Stimulated activated CD8-positive, alpha-beta memory T cell treated with anti-CD3 and anti-CD28 coated beads, Interleukin-4, amount 100 ng/mL, for 1 hour (primary cell): ENCODE measurements at regions not wholly inside any gene's neighbourhood (a gene's known extent, or its start where the extent isn't known, plus 50 kb on each side); places are given as distances from the start of the nearest gene placed in this dataset.
"Not testable (repeated sequence)": the region's sequence is repeated elsewhere in the genome, so short reads cannot be mapped to it uniquely, and the experiment has no call there.

ENCODE experiments used
- DNase-seq, 2 donors: peaks; one replicate each; pipeline ENCODE4 v3.0.0-alpha.2; 2020; ENCODE audit warnings: low read depth in 2 of 2, low spot score in 1 of 2

- DNase-seq: no peak
Measured at GRCh38 chr9:81032030-81032572, 657.2 kb downstream of the TLE1 start.

GRCh38 chr9:81031422-81032029, 657.8 kb downstream of the TLE1 start:
- DNase-seq: no peak

- DNase-seq: no peak
Measured at GRCh38 chr9:81030027-81030426, 659.3 kb downstream of the TLE1 start.

GRCh38 chr9:81028504-81028903, 660.8 kb downstream of the TLE1 start:
- no peak for DNase-seq

GRCh38 chr9:81022177-81022576, 667.2 kb downstream of the TLE1 start:
- no peak for DNase-seq

GRCh38 chr9:81014945-81015344, 674.4 kb downstream of the TLE1 start:
- not testable (repeated sequence) for DNase-seq

GRCh38 chr9:81013191-81013590, 676.2 kb downstream of the TLE1 start:
- not testable (repeated sequence) for DNase-seq

GRCh38 chr9:81002906-81003305, 686.4 kb downstream of the TLE1 start:
- no peak for DNase-seq

- no peak for DNase-seq
Measured at GRCh38 chr9:81002242-81002641, 687.1 kb downstream of the TLE1 start.

GRCh38 chr9:80995759-80996158, 693.6 kb downstream of the TLE1 start:
- no peak for DNase-seq

GRCh38 chr9:80994892-80995291, 694.5 kb downstream of the TLE1 start:
- DNase-seq: no peak

GRCh38 chr9:80985595-80985994, 703.8 kb downstream of the TLE1 start:
- not testable (repeated sequence) for DNase-seq

GRCh38 chr9:80976403-80976802, 712.9 kb downstream of the TLE1 start:
- no peak for DNase-seq

GRCh38 chr9:80970377-80970776, 719.0 kb downstream of the TLE1 start:
- not testable (repeated sequence) for DNase-seq

- no peak for DNase-seq
Measured at GRCh38 chr9:80968611-80969010, 720.7 kb downstream of the TLE1 start.

GRCh38 chr9:80964914-80965313, 724.4 kb downstream of the TLE1 start:
- DNase-seq: no peak

- DNase-seq: no peak
Measured at GRCh38 chr9:80964374-80964773, 725.0 kb downstream of the TLE1 start.

- DNase-seq: no peak
Measured at GRCh38 chr9:80957801-80958200, 731.5 kb downstream of the TLE1 start.

GRCh38 chr9:80954521-80954920, 734.8 kb downstream of the TLE1 start:
- DNase-seq: no peak

GRCh38 chr9:80952363-80952922, 736.9 kb downstream of the TLE1 start:
- DNase-seq: no peak

GRCh38 chr9:80951675-80952074, 737.7 kb downstream of the TLE1 start:
- DNase-seq: no peak

- no peak for DNase-seq
Measured at GRCh38 chr9:80948876-80949275, 740.5 kb downstream of the TLE1 start.

- DNase-seq: no peak
Measured at GRCh38 chr9:80948066-80948465, 741.3 kb downstream of the TLE1 start.
